SW480 (cell line): ENCODE measurements at regions not wholly inside any gene's neighbourhood (a gene's known extent, or its start where the extent isn't known, plus 50 kb on each side); places are given as distances from the start of the nearest gene placed in this dataset.
"Not testable (repeated sequence)": the region's sequence is repeated elsewhere in the genome, so short reads cannot be mapped to it uniquely, and the experiment has no call there.

Source experiments
- DNase-seq: peaks from one replicate; pipeline ENCODE4 v3.0.0-alpha.2; 2016; ENCODE audit warnings: low spot score

GRCh38 chr1:24268555-24268954 is 50.6 kb upstream of the GRHL3 start:
- DNase-seq, result not testable (repeated sequence)

DNA sequence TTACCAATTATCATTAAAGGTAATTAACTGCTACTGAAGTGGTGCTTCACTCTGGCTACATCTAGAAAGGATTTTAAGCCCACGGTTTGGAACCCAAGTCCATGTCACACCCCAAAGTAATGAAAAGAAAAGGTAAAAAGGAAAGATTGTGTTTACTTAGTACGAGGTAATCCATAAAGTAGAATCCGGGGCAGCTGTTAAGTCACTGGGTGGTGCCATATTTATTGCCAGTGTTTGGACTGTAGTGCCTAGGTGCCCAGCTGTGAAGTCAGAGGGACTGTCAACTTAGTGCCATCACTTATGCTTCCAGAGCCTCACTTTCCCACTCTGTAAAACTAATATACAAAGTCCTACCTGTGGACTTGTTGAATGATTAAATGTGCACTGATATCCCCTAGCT is 52.2 kb upstream of the GRHL3 start:
- DNase-seq, result peak; percentile 22

GRCh38 chr1:24266398-24266941 is 52.7 kb upstream of the GRHL3 start:
- peak; percentile 91 for DNase-seq

DNA sequence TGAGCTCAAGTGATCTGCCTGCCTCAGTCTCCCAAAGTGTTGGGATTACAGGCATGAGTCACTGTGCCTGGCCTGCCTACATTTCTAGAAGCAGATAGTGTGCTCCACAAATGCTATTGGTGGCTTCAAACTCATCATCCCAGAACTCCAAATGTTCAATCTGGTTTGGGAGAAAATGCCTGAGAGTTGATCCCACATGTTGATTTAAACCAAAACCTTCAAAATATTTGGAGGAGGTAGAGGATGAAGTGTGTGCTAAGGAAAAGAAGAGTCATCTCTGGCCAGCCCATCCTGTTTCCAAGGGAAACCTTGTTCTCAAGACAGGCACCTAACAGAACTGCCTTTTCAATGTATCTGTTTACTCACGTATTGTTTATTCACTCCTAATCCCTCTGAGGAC is 55.4 kb upstream of the GRHL3 start:
- no peak for DNase-seq

DNA sequence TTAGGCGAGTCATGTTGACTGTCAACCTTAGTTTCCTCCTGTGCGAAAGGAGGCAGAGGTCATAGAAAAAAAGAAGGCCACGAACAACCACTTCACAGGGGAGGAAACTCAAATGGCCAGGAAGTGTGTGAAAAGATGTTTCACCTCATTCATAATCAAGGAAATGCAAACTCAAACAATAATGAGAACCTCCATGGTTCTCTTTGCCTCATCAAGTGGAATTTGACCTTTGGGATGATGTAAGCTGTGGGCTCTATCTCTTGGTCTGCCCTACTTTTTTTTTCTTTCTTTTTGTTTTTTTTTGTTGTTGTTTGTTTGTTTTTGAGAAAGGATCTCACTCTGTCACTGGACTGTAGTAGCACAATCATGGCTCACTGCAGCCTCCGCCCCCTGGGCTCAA is 55.9 kb upstream of the GRHL3 start:
- no peak for DNase-seq

- no peak for DNase-seq
Observed at GRCh38 chr1:24261977-24262376, 57.2 kb upstream of the GRHL3 start.

DNA sequence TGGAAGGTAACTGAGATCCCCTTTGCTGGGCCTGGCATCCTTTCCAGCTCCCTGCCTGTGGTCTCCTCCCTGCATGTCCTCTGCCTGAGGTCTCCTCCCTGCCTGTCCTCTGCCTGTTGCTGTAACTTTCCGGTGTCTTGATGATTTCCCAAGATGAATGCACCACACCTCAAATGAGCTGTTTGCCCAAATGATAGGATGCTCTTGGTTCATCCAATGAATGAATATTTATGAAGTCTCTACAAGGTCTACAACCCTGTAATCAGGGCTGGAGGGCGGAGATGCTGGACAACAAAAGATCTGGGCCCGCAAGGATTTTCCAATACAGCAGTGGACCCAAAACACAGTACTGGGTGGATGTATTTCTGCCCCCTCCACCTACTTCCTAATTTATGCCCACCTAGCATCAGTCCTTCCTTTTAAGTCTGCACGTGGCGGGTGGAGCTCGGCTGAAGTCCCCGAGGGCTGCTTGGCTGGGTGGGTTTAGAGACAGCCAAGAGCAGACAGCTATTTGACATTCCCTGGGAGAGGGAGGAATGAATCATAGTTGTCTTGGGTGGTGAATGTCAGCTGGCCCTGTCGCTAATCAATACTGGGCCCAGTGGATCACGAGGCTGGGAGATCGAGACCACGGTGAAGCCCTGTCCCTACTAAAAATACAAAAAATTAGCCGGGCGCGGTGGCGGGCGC is 60.3 kb upstream of the GRHL3 start:
- no peak for DNase-seq

GRCh38 chr1:24257373-24257772 is 61.8 kb upstream of the GRHL3 start:
- no peak for DNase-seq

DNA sequence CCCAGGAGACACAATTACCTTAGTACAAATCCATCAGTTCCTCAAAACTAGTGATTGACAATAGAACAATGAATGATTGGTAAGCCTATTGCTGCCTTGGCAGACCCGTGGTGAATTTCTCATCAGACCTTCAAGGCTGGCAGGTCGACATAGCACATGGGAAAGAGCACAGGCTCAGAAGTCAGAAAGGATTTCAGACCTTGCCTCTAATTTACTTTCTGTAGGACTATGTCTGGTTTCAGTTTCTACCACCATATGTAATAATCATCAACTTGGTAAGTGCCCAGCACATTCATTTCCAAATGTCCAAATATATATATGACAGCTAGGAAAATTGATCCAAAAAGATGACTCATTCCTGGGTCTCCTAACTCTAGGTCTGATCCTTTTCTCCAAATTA is 62.5 kb upstream of the GRHL3 start:
- DNase-seq, result no peak

GRCh38 chr1:24255226-24255625 is 63.9 kb upstream of the GRHL3 start:
- DNase-seq, result no peak

DNA sequence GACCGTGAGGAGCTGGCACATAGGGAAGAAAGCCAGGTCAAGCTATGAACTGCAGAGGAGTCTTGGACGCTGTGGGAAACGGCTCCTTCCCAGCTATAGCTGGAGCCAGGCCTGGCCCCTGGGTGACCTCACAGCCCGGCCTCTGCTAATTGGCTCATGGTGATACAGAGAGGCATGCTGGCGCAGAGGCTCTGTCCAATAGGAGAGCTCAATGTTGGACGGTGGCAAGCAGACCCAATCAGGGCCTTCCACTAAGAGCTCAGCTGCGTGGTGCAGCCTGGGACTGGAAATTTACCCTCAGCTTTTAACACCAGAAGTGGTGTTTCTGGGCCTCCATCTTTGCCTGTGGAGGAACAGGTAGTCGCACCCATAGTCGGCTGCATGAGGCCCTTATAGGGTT is 64.4 kb upstream of the GRHL3 start:
- no peak for DNase-seq

- no peak for DNase-seq
Observed at GRCh38 chr1:24253571-24253970, 65.6 kb upstream of the GRHL3 start.

DNA sequence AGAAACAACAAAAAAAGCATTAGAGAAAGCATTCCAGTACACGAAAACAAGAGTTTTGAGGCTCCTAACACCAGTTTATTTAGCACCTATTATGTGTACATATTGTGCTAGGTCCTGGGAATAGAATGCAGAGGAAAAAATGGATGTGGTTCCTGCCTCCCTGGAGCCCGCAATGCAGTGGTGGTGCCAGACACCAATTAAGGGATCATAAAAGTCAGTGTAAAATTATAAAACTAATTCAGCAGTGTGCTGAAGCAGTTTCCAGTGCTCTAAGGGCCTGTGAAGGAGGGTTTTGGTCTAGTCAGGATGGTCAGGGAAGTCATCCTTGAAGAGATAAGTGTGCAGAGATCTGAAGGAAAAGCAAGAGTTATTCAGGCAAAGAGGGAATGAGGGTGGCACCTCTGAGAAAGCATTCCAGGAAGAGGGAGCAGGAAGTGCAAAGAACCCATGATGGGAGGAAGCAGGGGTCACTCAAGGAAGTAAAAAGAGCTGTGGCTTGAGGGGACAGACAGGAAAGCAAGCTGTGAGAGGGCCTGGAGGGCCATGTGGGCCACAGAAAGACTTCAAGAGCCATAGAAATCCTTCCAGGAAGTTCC is 65.2 kb upstream of the IFNLR1 start:
- DNase-seq, result no peak

GRCh38 chr1:24251501-24251900 is 64.4 kb upstream of the IFNLR1 start:
- no peak for DNase-seq

- DNase-seq, result no peak
Observed at GRCh38 chr1:24250791-24251190, 63.7 kb upstream of the IFNLR1 start.

GRCh38 chr1:24250224-24250623 is 63.1 kb upstream of the IFNLR1 start:
- DNase-seq, result no peak

- no peak for DNase-seq
Observed at GRCh38 chr1:24248859-24249258, 61.8 kb upstream of the IFNLR1 start.

DNA sequence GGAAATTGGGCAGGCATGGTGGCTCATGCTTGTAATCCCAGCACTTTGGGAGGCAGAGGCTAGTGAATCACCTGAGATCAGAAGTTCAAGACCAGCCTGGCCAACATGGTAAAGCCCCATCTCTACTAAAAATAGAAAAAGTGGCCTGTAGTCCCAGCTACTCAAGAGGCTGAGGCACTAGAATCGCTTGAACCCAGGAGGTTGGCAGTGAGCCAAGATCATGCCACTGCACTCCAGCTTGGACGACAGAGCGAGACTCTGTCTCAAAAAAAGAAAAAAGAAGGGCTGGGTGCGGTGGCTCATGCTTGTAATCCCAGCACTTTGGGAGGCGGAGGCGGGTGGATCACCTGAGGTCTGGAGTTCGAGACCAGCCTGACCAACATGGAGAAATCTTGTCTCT is 60.2 kb upstream of the IFNLR1 start:
- DNase-seq, result not testable (repeated sequence)

- no peak for DNase-seq
Observed at GRCh38 chr1:24244519-24245268, 57.6 kb upstream of the IFNLR1 start.

DNA sequence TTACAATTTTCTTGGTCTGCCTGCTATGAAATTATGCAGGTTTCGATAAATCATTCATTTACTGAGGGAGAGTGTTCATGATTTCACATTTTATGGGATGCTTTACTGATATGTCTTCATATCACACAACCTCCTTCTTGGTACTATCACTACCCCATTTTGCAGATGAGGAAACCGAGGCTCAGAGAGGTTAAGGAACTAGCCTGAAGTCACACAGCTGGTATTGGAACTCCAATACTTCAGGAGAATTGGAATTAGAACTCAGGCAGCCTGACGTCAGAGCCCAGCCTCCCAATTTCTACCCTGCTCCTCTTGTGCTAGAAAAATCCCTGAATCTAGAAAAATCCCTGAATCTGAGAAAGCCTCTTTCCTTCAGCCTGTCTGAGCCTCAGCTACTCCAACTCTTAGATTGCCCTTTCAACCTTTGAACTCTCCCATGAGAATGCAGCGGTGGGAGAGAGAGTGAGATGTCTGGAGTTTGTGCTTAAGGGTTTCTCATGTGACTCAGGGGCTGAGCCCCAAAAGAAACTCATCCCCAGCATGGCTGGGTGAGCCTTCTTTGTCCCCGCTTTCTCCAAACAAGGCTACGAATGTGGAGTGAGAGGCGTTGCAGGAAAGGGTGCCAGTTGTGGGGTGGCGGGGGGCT is 50.8 kb upstream of the IFNLR1 start:
- no peak for DNase-seq

GRCh38 chr1:24236789-24237371 is 49.8 kb upstream of the IFNLR1 start:
- DNase-seq, result no peak
